CD4-positive, CD25-positive, alpha-beta regulatory T cell (primary cell): ENCODE measurements at regions not wholly inside any gene's neighbourhood (a gene's known extent, or its start where the extent isn't known, plus 50 kb on each side); places are given as distances from the start of the nearest gene placed in this dataset.
A peak's percentile ranks its signal among the peaks of the same experiment; 100 is the strongest.

ENCODE experiments used
- ATAC-seq, 2 donors: fragments of 150-1000 bp; cut with Tn5 transposase; one replicate each; pipeline ENCODE4 v1.10.0; 2021; ENCODE audit warnings: low read depth in 2 of 2, moderate number of reproducible peaks in 2 of 2, moderate library complexity in 1 of 2
- DNase-seq, 3 donors: peaks; one replicate each; pipeline versions ENCODE4 v3.0.0 to v3.0.0-alpha.2; 2012 to 2022; ENCODE audit warnings: mixed read lengths in 1 of 3
- H3K27ac ChIP-seq: one replicate; pipeline ENCODE4 v1.7.0; 2013; ENCODE audit warnings: mild to moderate bottlenecking, low read length; ENCODE audit not compliant: insufficient read depth, poor library complexity, severe bottlenecking
- H3K27me3 ChIP-seq: one replicate; pipeline ENCODE4 v1.7.0; 2013; ENCODE audit warnings: low read length; ENCODE audit not compliant: control insufficient read depth, insufficient read depth
- H3K36me3 ChIP-seq: one replicate; pipeline ENCODE4 v1.7.0; 2013; ENCODE audit warnings: mild to moderate bottlenecking, low read length, moderate library complexity; ENCODE audit not compliant: control insufficient read depth, insufficient read depth
- H3K4me1 ChIP-seq: 2 replicates; pipeline ENCODE4 v1.7.0; 2013; ENCODE audit warnings: mild to moderate bottlenecking, low read length; ENCODE audit not compliant: insufficient read depth, control insufficient read depth, poor library complexity, severe bottlenecking
- H3K4me3 ChIP-seq: one replicate; pipeline ENCODE4 v1.7.0; 2013; ENCODE audit warnings: low read depth, mild to moderate bottlenecking, low read length, moderate library complexity
- H3K9me3 ChIP-seq, 2 experiments: 1 replicate in 1 of 2; 2 replicates in 1 of 2; pipeline ENCODE4 v1.7.0; 2013; ENCODE audit warnings: low read length in 2 of 2, mild to moderate bottlenecking in 1 of 2, moderate library complexity in 1 of 2; ENCODE audit not compliant: control insufficient read depth in 2 of 2
- H3K27ac Mint-ChIP-seq, 3 donors: one replicate each; pipeline ENCODE4 v1.8.0; 2020 to 2022; ENCODE audit warnings: mild to moderate bottlenecking in 3 of 3, mixed read lengths in 3 of 3, moderate library complexity in 2 of 3
- H3K27me3 Mint-ChIP-seq: one replicate; pipeline ENCODE4 v1.8.0; 2022; ENCODE audit warnings: mild to moderate bottlenecking, mixed read lengths
- H3K36me3 Mint-ChIP-seq: one replicate; pipeline ENCODE4 v1.8.0; 2020; ENCODE audit warnings: mixed read lengths
- H3K4me1 Mint-ChIP-seq, 4 donors: one replicate each; pipeline ENCODE4 v1.8.0; 2020 to 2022; ENCODE audit warnings: mixed read lengths in 4 of 4, mild to moderate bottlenecking in 1 of 4
- H3K4me3 Mint-ChIP-seq, 4 donors: one replicate each; pipeline ENCODE4 v1.8.0; 2020 to 2022; ENCODE audit warnings: mild to moderate bottlenecking in 4 of 4, mixed read lengths in 4 of 4, moderate library complexity in 3 of 4
- H3K9me3 Mint-ChIP-seq, 7 donors: one replicate each; pipeline ENCODE4 v1.8.0; 2020 to 2022; ENCODE audit warnings: mixed read lengths in 7 of 7, mild to moderate bottlenecking in 3 of 7, moderate library complexity in 2 of 7

DNA sequence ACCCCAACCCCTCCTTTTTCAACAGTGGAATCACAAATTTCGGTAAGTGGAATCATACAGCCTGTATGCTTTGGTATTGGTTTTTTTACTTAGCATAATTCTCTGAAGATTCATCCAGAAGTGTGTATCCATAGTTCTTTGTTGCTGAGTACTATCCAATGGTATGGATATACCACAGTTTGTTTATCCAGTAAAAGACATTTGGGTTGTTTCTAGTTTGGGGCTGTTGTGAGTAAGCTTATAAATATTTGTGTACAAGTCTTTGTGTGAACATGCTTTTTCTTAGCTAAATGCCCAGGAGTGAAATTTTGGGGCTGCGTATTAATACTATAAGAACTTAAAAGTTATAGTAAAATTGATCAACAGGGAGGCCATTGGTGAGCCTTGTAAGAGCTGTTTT is 57.5 kb upstream of the GC start:
- Histone ChIP-seq H3K4me1 (no peaks in the 10 kb centered on the region), H3K27ac (no peak overlapping the region), H3K36me3 (no peaks in the 10 kb centered on the region), H3K27me3 (no peaks in the 10 kb centered on the region), H3K4me3 (no peak overlapping the region), H3K9me3 (no peaks in the 10 kb centered on the region)
- ATAC-seq = no peak
- Mint-ChIP-seq H3K27me3 (no peaks in the 10 kb centered on the region), H3K4me1 (no peaks in the 10 kb centered on the region), H3K4me3 (no peak overlapping the region), H3K36me3 (no peaks in the 10 kb centered on the region), H3K9me3 (peaks cover 0 to 4% (median 0%) of the 10 kb centered on the region in 7 donors), H3K27ac (no peak overlapping the region)
- no peak for DNase-seq

- H3K9me3 ChIP-seq = no peaks in the 10 kb centered on the region
- Mint-ChIP-seq H3K27ac (peak overlapping the region in 1 of 3 donors; percentile 75), H3K9me3 (peaks cover 0 to 3% (median 0%) of the 10 kb centered on the region in 7 donors), H3K27me3 (no peaks in the 10 kb centered on the region), H3K4me1 (no peaks in the 10 kb centered on the region), H3K4me3 (no peak overlapping the region), H3K36me3 (no peaks in the 10 kb centered on the region)
- no peaks in the 10 kb centered on the region for H3K4me1 ChIP-seq
- H3K27ac ChIP-seq = no peak overlapping the region
- H3K27me3 ChIP-seq = no peaks in the 10 kb centered on the region
- no peak for ATAC-seq
- DNase-seq = no peak
- no peak overlapping the region for H3K4me3 ChIP-seq
- H3K36me3 ChIP-seq = no peaks in the 10 kb centered on the region
Measured at GRCh38 chr4:71847300-71847699, 63.4 kb upstream of the GC start.

GRCh38 chr4:71855944-71856343 is 72.1 kb upstream of the GC start:
- Histone ChIP-seq H3K4me3 (no peak overlapping the region), H3K27me3 (no peaks in the 10 kb centered on the region), H3K9me3 (peaks cover 2 to 4% of the 10 kb centered on the region in 2 experiments), H3K36me3 (no peaks in the 10 kb centered on the region), H3K27ac (no peak overlapping the region), H3K4me1 (no peaks in the 10 kb centered on the region)
- no peak for DNase-seq
- no peaks in the 10 kb centered on the region for H3K36me3 Mint-ChIP-seq
- H3K27ac Mint-ChIP-seq = peak overlapping the region in 1 of 3 donors; percentile 16
- no peaks in the 10 kb centered on the region for H3K4me1 Mint-ChIP-seq
- no peak overlapping the region for H3K4me3 Mint-ChIP-seq
- H3K9me3 Mint-ChIP-seq = peaks cover 0 to 5% (median 2%) of the 10 kb centered on the region in 7 donors
- H3K27me3 Mint-ChIP-seq = no peaks in the 10 kb centered on the region
- no peak for ATAC-seq

- H3K27ac Mint-ChIP-seq = no peak overlapping the region
- no peaks in the 10 kb centered on the region for H3K4me1 Mint-ChIP-seq
- DNase-seq (no peak), ATAC-seq (no peak)
- Histone ChIP-seq H3K27me3 (no peaks in the 10 kb centered on the region), H3K36me3 (no peaks in the 10 kb centered on the region), H3K27ac (no peak overlapping the region), H3K9me3 (peaks cover 4 to 9% of the 10 kb centered on the region in 2 experiments), H3K4me1 (no peaks in the 10 kb centered on the region), H3K4me3 (no peak overlapping the region)
- H3K36me3 Mint-ChIP-seq = no peaks in the 10 kb centered on the region
- H3K27me3 Mint-ChIP-seq = no peaks in the 10 kb centered on the region
- peaks cover 0 to 7% (median 1%) of the 10 kb centered on the region in 7 donors for H3K9me3 Mint-ChIP-seq
- H3K4me3 Mint-ChIP-seq = no peak overlapping the region
Measured at GRCh38 chr4:71857713-71858451, 74.0 kb upstream of the GC start.

- no peak overlapping the region for H3K4me3 Mint-ChIP-seq
- Histone ChIP-seq H3K4me1 (no peaks in the 10 kb centered on the region), H3K27ac (no peak overlapping the region), H3K9me3 (peaks cover 12% of the 10 kb centered on the region in 2 experiments), H3K36me3 (no peaks in the 10 kb centered on the region), H3K27me3 (no peaks in the 10 kb centered on the region), H3K4me3 (no peak overlapping the region)
- no peaks in the 10 kb centered on the region for H3K4me1 Mint-ChIP-seq
- H3K27ac Mint-ChIP-seq = no peak overlapping the region
- H3K27me3 Mint-ChIP-seq = no peaks in the 10 kb centered on the region
- no peaks in the 10 kb centered on the region for H3K36me3 Mint-ChIP-seq
- ATAC-seq = no peak
- H3K9me3 Mint-ChIP-seq = peaks cover 0 to 7% (median 4%) of the 10 kb centered on the region in 7 donors
- DNase-seq = peak in 1 of 3 donors; percentile 0
Measured at GRCh38 chr4:71860643-71861042, 76.8 kb upstream of the GC start.

DNA sequence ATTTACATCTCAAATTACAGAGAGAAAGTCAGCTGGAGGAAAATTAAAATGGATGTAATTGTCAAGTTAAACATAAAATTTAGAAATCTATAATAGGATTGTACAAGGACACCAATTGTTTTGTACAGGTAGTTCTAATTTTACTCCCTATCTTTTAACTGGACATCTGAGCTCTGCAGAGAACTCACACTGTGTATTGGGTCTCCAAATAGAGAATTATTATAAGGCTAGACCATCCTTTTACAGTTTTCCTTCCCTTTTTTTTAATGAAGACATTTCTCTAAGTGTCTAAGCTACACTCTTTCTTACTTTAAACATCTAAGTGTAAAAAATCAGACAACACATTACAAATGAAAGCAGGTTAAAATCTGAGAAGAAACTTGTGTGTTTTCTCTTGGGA is 78.4 kb upstream of the GC start:
- Mint-ChIP-seq H3K9me3 (peaks cover 0 to 6% (median 4%) of the 10 kb centered on the region in 7 donors), H3K4me1 (no peaks in the 10 kb centered on the region), H3K4me3 (no peak overlapping the region), H3K27ac (no peak overlapping the region), H3K36me3 (no peaks in the 10 kb centered on the region), H3K27me3 (no peaks in the 10 kb centered on the region)
- DNase-seq (no peak), ATAC-seq (no peak)
- Histone ChIP-seq H3K27ac (no peak overlapping the region), H3K4me3 (no peak overlapping the region), H3K27me3 (no peaks in the 10 kb centered on the region), H3K9me3 (peaks cover 12 to 15% of the 10 kb centered on the region in 2 experiments), H3K36me3 (no peaks in the 10 kb centered on the region), H3K4me1 (no peaks in the 10 kb centered on the region)

DNA sequence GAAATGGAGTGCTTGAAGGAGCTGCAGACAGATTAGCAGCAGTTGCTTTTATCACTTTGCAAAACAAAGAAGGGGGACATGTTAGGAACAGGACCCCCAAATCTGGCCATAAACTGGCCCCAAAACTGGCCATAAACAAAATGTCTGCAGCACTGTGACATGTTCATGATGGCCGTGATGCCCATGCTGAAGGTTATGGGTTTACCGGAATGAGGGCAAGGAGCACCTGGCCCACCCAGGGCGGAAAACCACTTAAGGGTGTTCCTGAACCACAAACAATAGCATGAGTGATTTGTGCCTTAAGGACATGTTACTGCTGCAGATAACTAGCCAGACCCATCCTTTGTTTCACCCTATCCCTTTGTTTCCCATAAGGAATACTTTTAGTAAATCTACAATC is 79.6 kb upstream of the GC start:
- Mint-ChIP-seq H3K4me3 (no peak overlapping the region), H3K27ac (no peak overlapping the region), H3K27me3 (no peaks in the 10 kb centered on the region), H3K4me1 (no peaks in the 10 kb centered on the region), H3K9me3 (peaks cover 1 to 6% (median 4%) of the 10 kb centered on the region in 7 donors), H3K36me3 (no peaks in the 10 kb centered on the region)
- Histone ChIP-seq H3K36me3 (no peaks in the 10 kb centered on the region), H3K4me1 (no peaks in the 10 kb centered on the region), H3K27ac (no peak overlapping the region), H3K4me3 (no peak overlapping the region), H3K27me3 (no peaks in the 10 kb centered on the region), H3K9me3 (peaks cover 12 to 15% of the 10 kb centered on the region in 2 experiments)
- no peak for ATAC-seq
- no peak for DNase-seq

DNA sequence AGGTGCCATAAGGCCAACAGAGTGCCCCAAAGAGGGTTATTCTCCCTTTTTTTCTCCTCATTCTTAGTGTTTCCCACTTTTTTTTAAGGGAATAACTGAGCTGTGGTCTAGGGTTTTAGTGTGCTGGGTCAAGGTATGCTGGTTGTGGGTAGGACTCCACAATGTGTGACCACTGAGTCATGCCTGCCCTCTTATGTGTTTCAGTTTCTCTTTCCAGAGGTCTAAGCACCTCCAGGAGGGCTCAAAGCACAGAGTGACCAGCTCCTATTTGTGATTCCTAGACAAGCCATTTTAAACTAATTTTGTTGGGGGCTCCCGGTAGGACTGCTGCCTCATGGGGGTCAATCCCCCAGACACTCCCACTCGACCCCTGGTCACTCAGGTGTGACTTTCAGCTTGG is 80.5 kb upstream of the GC start:
- no peak for DNase-seq
- Histone ChIP-seq H3K27ac (no peak overlapping the region), H3K27me3 (no peaks in the 10 kb centered on the region), H3K9me3 (peaks cover 12 to 15% of the 10 kb centered on the region in 2 experiments), H3K4me1 (no peaks in the 10 kb centered on the region), H3K4me3 (no peak overlapping the region), H3K36me3 (no peaks in the 10 kb centered on the region)
- H3K36me3 Mint-ChIP-seq = no peaks in the 10 kb centered on the region
- H3K4me1 Mint-ChIP-seq = no peaks in the 10 kb centered on the region
- no peak overlapping the region for H3K27ac Mint-ChIP-seq
- no peaks in the 10 kb centered on the region for H3K27me3 Mint-ChIP-seq
- H3K9me3 Mint-ChIP-seq = peaks cover 3 to 6% (median 4%) of the 10 kb centered on the region in 7 donors
- no peak for ATAC-seq
- H3K4me3 Mint-ChIP-seq = no peak overlapping the region
